ENCODE measurements at regions not wholly inside any gene's neighbourhood (a gene's known extent, or its start where the extent isn't known, plus 50 kb on each side); places are given as distances from the start of the nearest gene placed in this dataset.

DNA sequence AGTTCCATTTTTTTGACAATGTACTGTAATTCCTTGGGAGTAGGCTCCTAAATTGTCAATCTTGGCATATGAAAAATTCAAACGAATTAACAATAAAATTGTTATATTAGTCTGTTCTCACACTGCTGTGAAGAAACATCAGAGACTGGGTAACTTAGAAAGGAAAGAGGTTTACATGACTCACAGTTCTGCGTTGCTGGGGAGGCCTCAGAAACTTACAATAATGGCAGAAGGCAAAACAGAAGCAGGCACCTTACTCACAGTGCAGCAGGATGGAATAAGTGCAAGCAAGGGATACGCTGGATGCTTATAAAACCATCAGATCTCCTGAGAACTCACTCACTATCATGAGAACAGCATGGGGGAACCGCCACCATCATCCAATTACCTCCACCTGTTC, 246.4 kb upstream of the TRAM1L1 start:
- TF ChIP-seq TAF1 (IDR thresholded peaks at IDR 0.05; ENCODE audit: borderline replicate concordance, low read depth, low read length) = no peak
- no peak for TF ChIP-seq POLR2AphosphoS5 (IDR thresholded peaks at IDR 0.05; ENCODE audit: low read depth, low read length)
